Prostate gland (tissue), 2 donors: ENCODE measurements at regions not wholly inside any gene's neighbourhood (a gene's known extent, or its start where the extent isn't known, plus 50 kb on each side); places are given as distances from the start of the nearest gene placed in this dataset.

Experiments
- DNase-seq: peaks from one replicate; pipeline ENCODE4 v3.0.0-alpha.2; 2019; ENCODE audit warnings: low spot score
- H3K27ac ChIP-seq, 2 donors: fragments of 200-600 bp; sonication (generic); 2 replicates each; pipeline ENCODE4 v1.5.1; 2017 to 2019
- H3K27me3 ChIP-seq: fragments of 200-600 bp; sonication (generic); replicated peaks from 2 replicates; pipeline ENCODE4 v1.5.1; 2019; ENCODE audit not compliant: insufficient read depth
- H3K36me3 ChIP-seq, 2 donors: fragments of 200-600 bp; sonication (generic); 1 replicate in 1 of 2; 2 replicates in 1 of 2; pipeline versions ENCODE4 v1.5.1 to v1.8.1; 2017 to 2019
- H3K4me1 ChIP-seq: fragments of 200-600 bp; sonication (generic); replicated peaks from 2 replicates; pipeline ENCODE4 v1.5.1; 2019
- H3K4me3 ChIP-seq, 2 donors: fragments of 200-600 bp; sonication (generic); 2 replicates each; pipeline ENCODE4 v1.5.1; 2017 to 2019
- H3K9me3 ChIP-seq: fragments of 200-600 bp; sonication (generic); 2 replicates; pipeline ENCODE4 v1.5.1; 2017
- POLR2A ChIP-seq: fragments of 450-650 bp; IDR thresholded peaks from one replicate; pipeline ENCODE4 v1.6.1; 2016; ENCODE audit warnings: antibody characterized with exemption, mild to moderate bottlenecking
- POLR2AphosphoS5 ChIP-seq: sonication (generic); formaldehyde crosslinking; IDR thresholded peaks from one replicate; pipeline ENCODE4 v1.6.1; 2017; ENCODE audit warnings: antibody characterized with exemption
- WGBS: methylation state at CpG from one replicate; pipeline ENCODE4 v1.1.5; 2018; 5-methylcytosine and 5-hydroxymethylcytosine counted together
- intact Hi-C: fragments of 100-400 bp; cut with DNase I; formaldehyde crosslinking; loops from one replicate; pipeline ENCODE4 v1.14.2; 2022
- TF ChIP-seq, protein P1 (sequence below), 4 experiments: fragments of 200-600 bp in 2 of 4; fragments of 450-650 bp in 2 of 4; sonication (generic) in 2 of 4; IDR thresholded peaks; 1 replicate in 3 of 4; 2 replicates in 1 of 4; pipeline ENCODE4 v1.5.1; 2016 to 2019; ENCODE audit warnings: antibody characterized with exemption in 4 of 4, mild to moderate bottlenecking in 2 of 4, moderate library complexity in 2 of 4

DNA sequence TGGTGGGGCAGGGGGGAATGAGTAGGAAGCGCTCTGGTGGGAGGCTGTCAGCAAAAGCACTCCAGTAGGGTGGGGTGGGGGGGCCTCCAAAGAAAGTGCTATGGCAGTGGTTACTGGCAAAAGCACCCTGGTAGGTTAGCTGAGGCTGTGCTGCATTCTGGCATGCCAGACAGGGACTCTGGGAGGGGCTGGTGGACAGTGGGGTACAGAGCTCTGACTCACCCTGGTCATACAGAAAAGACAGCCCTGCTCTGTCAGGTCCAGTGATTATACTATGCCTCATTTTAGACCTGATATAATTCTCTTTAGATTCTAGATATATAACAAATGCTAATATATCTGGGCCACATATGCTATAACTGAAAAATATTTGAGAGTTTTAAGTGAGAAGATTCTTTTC lies 82.8 kb upstream of the CPNE4 start:
- Histone ChIP-seq H3K27ac (no peak overlapping the region), H3K9me3 (no peaks in the 10 kb centered on the region), H3K4me3 (no peak overlapping the region), H3K27me3 (no peaks in the 10 kb centered on the region), H3K4me1 (no peaks in the 10 kb centered on the region), H3K36me3 (no peaks in the 10 kb centered on the region)
- WGBS = 71% methylated on average over 1 of the region's 1 CpG
- TF ChIP-seq POLR2A (no peak), POLR2AphosphoS5 (no peak)
- TF ChIP-seq, protein P1, sequence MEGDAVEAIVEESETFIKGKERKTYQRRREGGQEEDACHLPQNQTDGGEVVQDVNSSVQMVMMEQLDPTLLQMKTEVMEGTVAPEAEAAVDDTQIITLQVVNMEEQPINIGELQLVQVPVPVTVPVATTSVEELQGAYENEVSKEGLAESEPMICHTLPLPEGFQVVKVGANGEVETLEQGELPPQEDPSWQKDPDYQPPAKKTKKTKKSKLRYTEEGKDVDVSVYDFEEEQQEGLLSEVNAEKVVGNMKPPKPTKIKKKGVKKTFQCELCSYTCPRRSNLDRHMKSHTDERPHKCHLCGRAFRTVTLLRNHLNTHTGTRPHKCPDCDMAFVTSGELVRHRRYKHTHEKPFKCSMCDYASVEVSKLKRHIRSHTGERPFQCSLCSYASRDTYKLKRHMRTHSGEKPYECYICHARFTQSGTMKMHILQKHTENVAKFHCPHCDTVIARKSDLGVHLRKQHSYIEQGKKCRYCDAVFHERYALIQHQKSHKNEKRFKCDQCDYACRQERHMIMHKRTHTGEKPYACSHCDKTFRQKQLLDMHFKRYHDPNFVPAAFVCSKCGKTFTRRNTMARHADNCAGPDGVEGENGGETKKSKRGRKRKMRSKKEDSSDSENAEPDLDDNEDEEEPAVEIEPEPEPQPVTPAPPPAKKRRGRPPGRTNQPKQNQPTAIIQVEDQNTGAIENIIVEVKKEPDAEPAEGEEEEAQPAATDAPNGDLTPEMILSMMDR (IDR thresholded peaks at IDR 0.05) = no peak
- intact Hi-C loops = no loop called here
- no peak for DNase-seq

DNA sequence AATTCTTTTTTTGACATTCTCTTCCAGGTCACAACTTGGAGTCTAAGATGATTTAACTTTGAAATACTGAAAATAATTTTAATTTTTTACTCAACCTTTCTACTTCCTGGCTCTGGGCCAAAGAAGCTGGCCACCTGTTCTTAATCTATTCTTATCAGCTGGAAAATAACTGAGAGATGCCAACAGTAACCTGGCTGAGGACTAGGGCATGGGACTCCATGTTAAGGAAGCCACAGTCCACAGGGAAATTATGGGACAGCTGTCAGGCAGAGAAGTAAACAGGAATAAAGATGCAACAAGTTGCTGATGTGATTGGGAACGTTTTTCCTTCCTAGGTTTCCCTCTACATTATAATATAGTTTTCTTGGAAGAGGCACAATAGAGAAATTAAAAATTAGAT lies 84.7 kb upstream of the CPNE4 start:
- DNase-seq = no peak
- intact Hi-C loops = no loop called here
- no peak for TF ChIP-seq POLR2AphosphoS5
- Histone ChIP-seq H3K27ac (no peak overlapping the region), H3K27me3 (no peaks in the 10 kb centered on the region), H3K4me3 (no peak overlapping the region), H3K4me1 (no peaks in the 10 kb centered on the region), H3K9me3 (no peaks in the 10 kb centered on the region), H3K36me3 (no peaks in the 10 kb centered on the region)
- WGBS = 53% methylated on average over 1 of the region's 1 CpG

DNA sequence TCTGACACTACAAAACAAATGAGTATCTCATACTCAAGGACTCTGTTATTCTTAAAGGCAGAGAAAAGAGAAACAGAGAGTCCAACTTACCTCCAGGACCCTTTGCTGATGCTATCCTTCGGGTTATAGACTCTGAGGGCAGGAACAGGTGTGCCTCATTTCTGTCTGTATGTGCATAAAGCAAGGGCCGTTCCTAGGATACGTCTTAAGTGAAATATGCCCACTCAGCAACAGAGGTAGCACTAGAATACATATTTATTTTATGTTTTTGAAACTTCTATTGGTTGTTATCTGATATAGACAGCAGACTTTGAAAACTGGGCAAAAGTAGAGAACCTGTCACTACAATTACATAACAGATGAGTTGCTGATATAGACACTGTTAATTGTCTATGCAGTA lies 89.3 kb upstream of the CPNE4 start:
- intact Hi-C loops = no loop called here
- 71% methylated on average over 3 of the region's 3 CpGs for WGBS

DNA sequence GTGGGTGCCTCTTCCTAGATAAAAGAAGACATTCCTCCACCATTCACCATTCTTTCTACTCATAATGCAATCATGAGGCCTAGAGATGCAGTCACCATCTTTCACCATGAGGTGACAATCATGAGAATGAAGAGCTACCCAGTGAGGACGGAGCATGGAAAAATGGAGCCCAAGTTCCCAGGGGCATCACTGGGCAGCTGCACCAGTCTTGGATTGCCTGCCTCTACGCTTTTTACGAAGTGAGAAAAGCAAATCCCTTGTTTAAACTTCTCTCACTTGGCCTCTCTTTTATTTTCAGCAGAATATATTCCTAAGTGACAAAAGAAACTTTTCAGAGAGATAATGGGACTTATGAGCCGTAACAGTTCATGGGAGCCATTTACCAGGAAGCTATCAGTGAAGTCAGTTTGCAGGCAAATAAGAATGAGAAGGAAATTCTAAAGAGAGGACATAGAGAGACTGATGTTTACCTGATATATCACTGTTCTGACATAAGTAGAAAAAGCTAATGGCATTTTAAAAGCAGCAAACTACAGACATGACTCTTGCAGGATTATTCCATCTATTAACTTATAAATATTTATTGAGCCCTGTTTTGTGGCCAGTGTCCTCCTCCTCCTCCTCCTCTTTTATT lies 90.0 kb upstream of the CPNE4 start:
- WGBS = 81% methylated on average over 4 of the region's 4 CpGs
- no peaks in the 10 kb centered on the region for H3K9me3 ChIP-seq
- TF ChIP-seq, protein P1 (IDR thresholded peaks at IDR 0.05) = no peak
- TF ChIP-seq POLR2A = no peak
- TF ChIP-seq POLR2AphosphoS5 = no peak
- no peak overlapping the region for H3K27ac ChIP-seq
- intact Hi-C loops = no loop called here
- no peak overlapping the region for H3K4me3 ChIP-seq
- DNase-seq = no peak
- H3K36me3 ChIP-seq = no peaks in the 10 kb centered on the region
- H3K4me1 ChIP-seq = no peaks in the 10 kb centered on the region
- H3K27me3 ChIP-seq = no peaks in the 10 kb centered on the region

More for the DNA sequence above, 89.3 kb upstream of the CPNE4 start:
- Histone ChIP-seq H3K4me1 (no peaks in the 10 kb centered on the region), H3K27me3 (no peaks in the 10 kb centered on the region), H3K27ac (no peak overlapping the region), H3K9me3 (no peaks in the 10 kb centered on the region), H3K4me3 (no peak overlapping the region), H3K36me3 (no peaks in the 10 kb centered on the region)
- no peak for DNase-seq
- TF ChIP-seq POLR2AphosphoS5 = no peak

DNA sequence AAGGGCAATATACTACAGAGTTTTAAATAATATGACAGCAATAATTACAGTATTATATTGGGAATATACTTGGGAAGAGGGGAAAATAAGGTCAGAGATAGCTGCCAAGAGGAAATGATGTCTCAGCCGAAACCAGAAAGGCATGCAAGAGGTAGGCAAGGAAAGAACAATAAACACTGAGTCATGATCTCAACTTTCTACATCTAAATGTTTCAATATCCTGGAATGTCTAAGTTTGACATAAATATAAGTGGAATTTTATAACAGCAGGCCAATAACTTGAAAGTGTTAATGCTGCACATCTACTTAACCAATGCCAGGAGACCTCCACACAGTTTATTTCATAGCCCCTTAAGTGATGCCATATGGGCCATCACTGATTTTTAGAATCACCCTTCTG lies 99.8 kb upstream of the CPNE4 start:
- intact Hi-C loops = no loop called here

DNA sequence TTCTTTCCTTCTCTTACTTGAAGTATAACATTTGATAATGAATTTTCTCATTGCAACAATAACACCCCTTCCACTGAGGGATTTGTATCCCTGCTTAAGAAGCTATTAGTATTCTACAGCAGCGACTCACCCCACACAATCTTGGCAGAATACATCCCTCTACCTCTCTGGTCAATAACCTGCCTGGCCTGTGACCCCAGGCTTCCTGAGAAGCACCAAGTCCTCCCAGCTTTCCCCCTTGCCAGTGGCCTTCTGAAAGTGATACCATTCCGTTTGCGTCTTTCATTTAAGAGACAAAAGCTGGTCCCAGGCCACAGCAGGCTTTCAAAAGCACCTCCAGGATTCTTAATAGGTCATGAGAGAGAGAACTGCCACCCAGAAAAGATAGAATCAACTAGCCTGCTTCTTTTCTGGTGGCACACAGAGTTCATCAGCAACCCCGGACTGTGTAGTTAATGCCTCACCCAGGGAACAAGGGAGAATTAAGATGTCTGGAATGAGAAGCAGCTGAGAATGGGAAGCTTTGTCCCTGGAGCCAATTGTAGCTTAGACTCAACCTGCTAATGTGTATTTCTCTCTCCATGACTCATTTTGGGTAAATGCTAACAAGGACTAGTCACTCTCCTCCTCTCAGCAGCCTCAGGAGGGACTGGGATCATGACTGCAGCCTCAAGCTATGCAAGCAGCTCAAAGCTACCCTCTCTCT lies 101.0 kb upstream of the CPNE4 start:
- 68% methylated on average over 4 of the region's 4 CpGs for WGBS
- H3K9me3 ChIP-seq = no peaks in the 10 kb centered on the region
- no peak overlapping the region for H3K4me3 ChIP-seq
- H3K4me1 ChIP-seq = no peaks in the 10 kb centered on the region
- no peaks in the 10 kb centered on the region for H3K36me3 ChIP-seq
- no peak for DNase-seq
- no peak for TF ChIP-seq POLR2AphosphoS5
- TF ChIP-seq, protein P1 (IDR thresholded peaks at IDR 0.05) = no peak
- no peak for TF ChIP-seq POLR2A
- H3K27ac ChIP-seq = no peak overlapping the region
- no peaks in the 10 kb centered on the region for H3K27me3 ChIP-seq
- intact Hi-C loops = no loop called here

More for the DNA sequence above, 99.8 kb upstream of the CPNE4 start:
- no peaks in the 10 kb centered on the region for H3K9me3 ChIP-seq
- H3K4me3 ChIP-seq = no peak overlapping the region
- no peaks in the 10 kb centered on the region for H3K4me1 ChIP-seq
- no peak overlapping the region for H3K27ac ChIP-seq
- WGBS = 19% methylated on average over 1 of the region's 1 CpG
- DNase-seq = no peak
- H3K27me3 ChIP-seq = no peaks in the 10 kb centered on the region
- H3K36me3 ChIP-seq = no peaks in the 10 kb centered on the region
- TF ChIP-seq POLR2A = no peak
